CD14-positive monocyte (primary cell): ENCODE measurements at regions not wholly inside any gene's neighbourhood (a gene's known extent, or its start where the extent isn't known, plus 50 kb on each side); places are given as distances from the start of the nearest gene placed in this dataset.

Source experiments
- DNase-seq, 3 donors: peaks; one replicate each; pipeline ENCODE4 v3.0.0-alpha.2; 2011 to 2022
- H2AFZ ChIP-seq: 2 replicates; pipeline ENCODE4 v1.6.0; 2012; ENCODE audit warnings: mild to moderate bottlenecking, low read depth, low read length, inconsistent platforms; ENCODE audit not compliant: insufficient read depth, poor library complexity, severe bottlenecking
- H3K27ac ChIP-seq, 2 donors: 1 replicate in 1 of 2; 2 replicates in 1 of 2; pipeline ENCODE4 v1.5.1; 2012 to 2013; ENCODE audit warnings: low read length in 2 of 2, control low read depth in 1 of 2, inconsistent platforms in 1 of 2, low read depth in 1 of 2, mild to moderate bottlenecking in 1 of 2
- H3K27me3 ChIP-seq, 2 donors: one replicate each; pipeline versions ENCODE4 v1.6.0 to v1.6.1; 2011 to 2013; ENCODE audit warnings: low read length in 2 of 2; ENCODE audit not compliant: control insufficient read depth in 2 of 2, insufficient read depth in 2 of 2
- H3K36me3 ChIP-seq, 2 donors: replicated peaks in 1 of 2; 1 replicate in 1 of 2; 2 replicates in 1 of 2; pipeline versions ENCODE4 v1.5.1 to v1.6.1; 2012 to 2013; ENCODE audit warnings: low read length in 2 of 2, control low read depth in 1 of 2, inconsistent platforms in 1 of 2, mild to moderate bottlenecking in 1 of 2; ENCODE audit not compliant: insufficient read depth in 2 of 2, control insufficient read depth in 1 of 2
- H3K4me1 ChIP-seq, 2 donors: 1 replicate in 1 of 2; 2 replicates in 1 of 2; pipeline versions ENCODE4 v1.5.1 to v1.6.1; 2012 to 2013; ENCODE audit warnings: low read length in 2 of 2, control low read depth in 1 of 2, inconsistent platforms in 1 of 2, mild to moderate bottlenecking in 1 of 2, moderate library complexity in 1 of 2; ENCODE audit not compliant: insufficient read depth in 2 of 2, control insufficient read depth in 1 of 2
- H3K4me2 ChIP-seq: replicated peaks from 2 replicates; pipeline ENCODE3; 2012; ENCODE audit warnings: low read length, moderate library complexity, mild to moderate bottlenecking; ENCODE audit not compliant: poor library complexity, severe bottlenecking; ENCODE audit errors: extremely low read depth
- H3K4me3 ChIP-seq, 3 experiments: fragments of 200-600 bp in 1 of 3; sonication (generic) in 1 of 3; replicated peaks in 1 of 3; 1 replicate in 2 of 3; 2 replicates in 1 of 3; pipeline ENCODE4 v1.5.1; 2011 to 2013; ENCODE audit warnings: low read length in 3 of 3, mild to moderate bottlenecking in 3 of 3, control low read depth in 2 of 3, low read depth in 2 of 3, inconsistent platforms in 1 of 3, moderate library complexity in 1 of 3
- H3K79me2 ChIP-seq: 2 replicates; pipeline ENCODE4 v1.6.0; 2012; ENCODE audit warnings: mild to moderate bottlenecking, control low read depth, inconsistent platforms, low read length, moderate library complexity; ENCODE audit not compliant: insufficient read depth
- H3K9ac ChIP-seq: 2 replicates; pipeline ENCODE4 v1.6.0; 2017; ENCODE audit warnings: low read length, mild to moderate bottlenecking; ENCODE audit not compliant: insufficient read depth, poor library complexity, severe bottlenecking
- H3K9me3 ChIP-seq, 2 donors: replicated peaks in 1 of 2; 1 replicate in 1 of 2; 2 replicates in 1 of 2; pipeline versions ENCODE4 v1.5.1 to v1.6.1; 2012 to 2013; ENCODE audit warnings: low read length in 2 of 2, control low read depth in 1 of 2; ENCODE audit not compliant: control insufficient read depth in 1 of 2, insufficient read depth in 1 of 2
- H4K20me1 ChIP-seq: 2 replicates; pipeline ENCODE4 v1.6.0; 2012; ENCODE audit warnings: mild to moderate bottlenecking, low read length, control low read depth, moderate library complexity; ENCODE audit not compliant: insufficient read depth
- H3K27ac Mint-ChIP-seq, 7 donors: one replicate each; pipeline ENCODE4 v1.8.0; 2020; ENCODE audit warnings: mild to moderate bottlenecking in 7 of 7, mixed read lengths in 7 of 7, moderate library complexity in 6 of 7, inconsistent platforms in 2 of 7
- H3K27me3 Mint-ChIP-seq, 3 donors: one replicate each; pipeline ENCODE4 v1.8.0; 2021 to 2022; ENCODE audit warnings: low read depth in 3 of 3, mild to moderate bottlenecking in 3 of 3, mixed read lengths in 3 of 3, moderate library complexity in 3 of 3, inconsistent platforms in 1 of 3
- H3K36me3 Mint-ChIP-seq, 2 donors: one replicate each; pipeline ENCODE4 v1.8.0; 2020; ENCODE audit warnings: mixed read lengths in 2 of 2, inconsistent platforms in 1 of 2, mild to moderate bottlenecking in 1 of 2
- H3K4me1 Mint-ChIP-seq: one replicate; pipeline ENCODE4 v1.8.0; 2020; ENCODE audit warnings: mild to moderate bottlenecking, mixed read lengths
- H3K4me3 Mint-ChIP-seq, 2 donors: one replicate each; pipeline ENCODE4 v1.8.0; 2020; ENCODE audit warnings: mild to moderate bottlenecking in 2 of 2, mixed read lengths in 2 of 2, moderate library complexity in 1 of 2
- H3K9me3 Mint-ChIP-seq, 7 donors: one replicate each; pipeline ENCODE4 v1.8.0; 2020 to 2022; ENCODE audit warnings: mixed read lengths in 7 of 7, mild to moderate bottlenecking in 6 of 7, moderate library complexity in 6 of 7, inconsistent platforms in 2 of 7
- WGBS: methylation state at CpG from one replicate; pipeline ENCODE4 v1.1.5; 2013; ENCODE audit warnings: missing lambda C conversion rate; ENCODE audit not compliant: insufficient coverage; 5-methylcytosine and 5-hydroxymethylcytosine counted together
- intact Hi-C, 2 donors: fragments of 100-400 bp; cut with micrococcal nuclease; formaldehyde crosslinking; loops; one replicate each; pipeline versions ENCODE4 v1.15.0 to v1.15.1; 2023
- TF ChIP-seq, protein P1 (sequence below): fragments of 200-600 bp; IDR thresholded peaks from one replicate; pipeline ENCODE4 v1.8.0; 2022; ENCODE audit warnings: antibody characterized with exemption, mild to moderate bottlenecking

DNA sequence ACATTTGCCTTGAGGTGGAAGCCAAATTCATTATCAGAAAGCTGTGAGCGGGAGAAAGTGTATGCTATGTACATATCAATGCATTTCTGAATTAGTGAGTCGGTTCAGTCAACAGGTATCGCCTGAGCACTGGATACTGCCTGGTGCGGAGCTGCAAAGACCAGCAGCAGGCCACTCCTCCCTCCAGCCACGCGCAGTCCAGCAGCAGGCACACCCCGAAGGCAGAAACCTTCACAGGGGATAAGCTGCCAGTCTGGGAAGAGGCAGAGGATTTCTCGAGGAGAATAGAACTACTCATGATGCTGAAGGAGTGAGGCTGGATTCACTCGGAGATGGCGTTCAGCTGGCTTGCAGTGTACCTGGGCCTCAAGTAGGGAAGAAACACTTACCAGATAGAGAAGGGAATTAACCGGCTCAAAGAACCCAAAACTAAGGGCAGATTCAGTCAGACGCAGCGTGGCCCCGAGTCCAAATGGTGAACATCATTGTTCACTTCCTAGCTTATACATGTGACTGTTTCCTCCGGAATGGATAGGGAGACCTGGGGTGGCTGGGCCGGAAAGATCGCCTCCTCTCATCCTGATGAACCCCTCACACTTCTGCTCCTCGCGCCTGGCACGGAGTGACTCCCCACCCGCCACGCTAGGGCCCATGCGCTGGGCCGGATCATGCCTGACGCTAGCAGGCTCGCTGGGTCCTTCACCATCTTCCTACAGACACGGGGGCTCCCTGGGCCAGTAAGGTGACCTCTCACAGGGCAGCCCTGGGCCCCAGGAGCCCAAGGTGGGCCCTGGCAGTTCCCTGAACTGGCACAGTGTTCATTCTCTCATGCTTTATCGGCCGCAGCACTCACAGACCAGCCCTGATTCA lies 78.1 kb upstream of the SPATA31C2 start:
- Histone ChIP-seq H2AFZ (no peak overlapping the region), H3K27me3 (no peaks in the 10 kb centered on the region), H3K4me1 (peaks cover 14 to 18% of the 10 kb centered on the region in 2 donors), H3K9me3 (peaks cover 0 to 4% of the 10 kb centered on the region in 2 donors), H3K9ac (no peak overlapping the region), H3K79me2 (no peaks in the 10 kb centered on the region), H3K4me3 (no peak overlapping the region), H3K27ac (no peak overlapping the region), H4K20me1 (no peaks in the 10 kb centered on the region), H3K36me3 (no peaks in the 10 kb centered on the region), H3K4me2 (no peak overlapping the region)
- 95% methylated on average over 26 of the region's 29 CpGs for WGBS
- H3K4me1 Mint-ChIP-seq, result peaks cover 22% of the 10 kb centered on the region
- intact Hi-C loops, result no loop called here
- TF ChIP-seq, protein P1, sequence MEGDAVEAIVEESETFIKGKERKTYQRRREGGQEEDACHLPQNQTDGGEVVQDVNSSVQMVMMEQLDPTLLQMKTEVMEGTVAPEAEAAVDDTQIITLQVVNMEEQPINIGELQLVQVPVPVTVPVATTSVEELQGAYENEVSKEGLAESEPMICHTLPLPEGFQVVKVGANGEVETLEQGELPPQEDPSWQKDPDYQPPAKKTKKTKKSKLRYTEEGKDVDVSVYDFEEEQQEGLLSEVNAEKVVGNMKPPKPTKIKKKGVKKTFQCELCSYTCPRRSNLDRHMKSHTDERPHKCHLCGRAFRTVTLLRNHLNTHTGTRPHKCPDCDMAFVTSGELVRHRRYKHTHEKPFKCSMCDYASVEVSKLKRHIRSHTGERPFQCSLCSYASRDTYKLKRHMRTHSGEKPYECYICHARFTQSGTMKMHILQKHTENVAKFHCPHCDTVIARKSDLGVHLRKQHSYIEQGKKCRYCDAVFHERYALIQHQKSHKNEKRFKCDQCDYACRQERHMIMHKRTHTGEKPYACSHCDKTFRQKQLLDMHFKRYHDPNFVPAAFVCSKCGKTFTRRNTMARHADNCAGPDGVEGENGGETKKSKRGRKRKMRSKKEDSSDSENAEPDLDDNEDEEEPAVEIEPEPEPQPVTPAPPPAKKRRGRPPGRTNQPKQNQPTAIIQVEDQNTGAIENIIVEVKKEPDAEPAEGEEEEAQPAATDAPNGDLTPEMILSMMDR, result no peak
- no peak for DNase-seq
- peaks cover 0 to 8% (median 4%) of the 10 kb centered on the region in 3 donors for H3K27me3 Mint-ChIP-seq
- H3K27ac Mint-ChIP-seq, result peak overlapping the region in 1 of 7 donors; percentile 45
- peaks cover 5 to 17% (median 8%) of the 10 kb centered on the region in 7 donors for H3K9me3 Mint-ChIP-seq
- H3K36me3 Mint-ChIP-seq, result no peaks in the 10 kb centered on the region
- no peak overlapping the region for H3K4me3 Mint-ChIP-seq

DNA sequence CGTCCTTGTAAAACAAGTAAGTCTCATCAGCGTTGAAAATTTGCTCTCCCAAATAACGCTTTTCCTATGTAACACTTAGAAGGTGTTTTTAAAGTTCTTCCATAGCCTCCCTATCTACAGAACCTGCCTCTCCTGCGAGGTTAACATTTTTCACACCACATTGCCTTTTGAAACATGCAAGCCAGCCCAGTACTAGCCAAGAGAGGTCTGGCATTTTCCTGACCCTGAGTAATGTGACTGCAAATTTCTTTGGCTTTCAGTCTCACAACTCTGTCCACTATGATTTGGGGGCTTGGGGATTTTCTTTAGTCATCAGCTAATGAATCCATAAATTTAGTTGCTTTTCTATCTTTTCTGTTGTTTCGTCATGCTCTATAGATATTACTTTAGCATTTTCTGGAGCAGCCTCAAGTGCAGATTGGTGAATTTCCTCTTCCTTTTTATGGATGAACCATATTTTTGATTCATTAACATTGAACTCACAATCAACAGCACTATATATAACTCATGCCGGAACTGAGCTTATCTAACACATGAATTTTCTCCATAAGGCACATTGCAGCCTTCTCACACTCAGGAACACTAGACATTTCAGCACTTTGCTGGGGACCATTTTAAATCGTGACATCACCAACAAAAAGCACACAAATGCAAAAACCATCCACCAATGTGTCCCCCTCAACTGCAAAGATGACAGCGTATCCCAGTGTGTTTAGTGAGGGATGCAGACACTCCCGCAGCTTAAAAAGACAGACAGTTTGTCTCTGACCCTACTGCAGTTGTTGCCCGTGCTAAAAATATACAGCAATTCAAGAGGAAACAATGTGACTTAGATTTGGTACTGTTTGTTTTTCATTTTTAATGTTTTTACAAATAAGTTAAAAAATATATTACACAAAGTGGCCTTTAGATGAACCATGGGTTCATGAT lies 77.2 kb upstream of the SPATA31C2 start:
- H3K9ac ChIP-seq, result no peak overlapping the region
- H2AFZ ChIP-seq, result no peak overlapping the region
- H3K4me1 ChIP-seq, result peaks cover 5 to 9% of the 10 kb centered on the region in 2 donors
- H3K27me3 ChIP-seq, result no peaks in the 10 kb centered on the region
- intact Hi-C loops, result no loop called here
- 76% methylated on average over 2 of the region's 10 CpGs for WGBS
- TF ChIP-seq, protein P1, result no peak
- H3K4me3 ChIP-seq, result no peak overlapping the region
- H3K9me3 ChIP-seq, result peaks cover 0 to 4% of the 10 kb centered on the region in 2 donors
- no peaks in the 10 kb centered on the region for H3K36me3 ChIP-seq
- H3K27ac Mint-ChIP-seq, result no peak overlapping the region
- no peak overlapping the region for H3K27ac ChIP-seq
- peaks cover 0 to 8% (median 4%) of the 10 kb centered on the region in 3 donors for H3K27me3 Mint-ChIP-seq
- H3K4me1 Mint-ChIP-seq, result peaks cover 13% of the 10 kb centered on the region
- H3K9me3 Mint-ChIP-seq, result peaks cover 5 to 17% (median 8%) of the 10 kb centered on the region in 7 donors
- DNase-seq, result no peak
- H3K79me2 ChIP-seq, result no peaks in the 10 kb centered on the region
- no peak overlapping the region for H3K4me2 ChIP-seq
- H4K20me1 ChIP-seq, result no peaks in the 10 kb centered on the region
- no peaks in the 10 kb centered on the region for H3K36me3 Mint-ChIP-seq
- no peak overlapping the region for H3K4me3 Mint-ChIP-seq
